H1 (cell line): ENCODE measurements at regions not wholly inside any gene's neighbourhood (a gene's known extent, or its start where the extent isn't known, plus 50 kb on each side); places are given as distances from the start of the nearest gene placed in this dataset.

Experiments used
- ASH2L ChIP-seq: fragments of 200-600, 300-600 bp; sonication (generic); IDR thresholded peaks from one replicate; pipeline ENCODE4 v1.7.1; 2017; ENCODE audit warnings: low read length
- CEBPB ChIP-seq: IDR thresholded peaks from 2 replicates; pipeline ENCODE4 v1.6.1; 2012; ENCODE audit warnings: low read depth, low read length
- CHD7 ChIP-seq: fragments of 300-600 bp; sonication (generic); IDR thresholded peaks from 2 replicates; pipeline ENCODE4 v1.7.1; 2012; ENCODE audit warnings: low read length, moderate library complexity, mild to moderate bottlenecking, inconsistent platforms; ENCODE audit not compliant: insufficient replicate concordance
- HDAC2 ChIP-seq, 2 experiments: fragments of 300-600 bp in 1 of 2; sonication (generic) in 1 of 2; IDR thresholded peaks; 2 replicates each; pipeline ENCODE4 v1.6.1; 2011 to 2012; ENCODE audit warnings: low read depth in 2 of 2, low read length in 2 of 2, mild to moderate bottlenecking in 2 of 2, moderate library complexity in 2 of 2, borderline replicate concordance in 1 of 2, inconsistent platforms in 1 of 2
- KDM4A ChIP-seq: IDR thresholded peaks from one replicate; pipeline ENCODE4 v1.7.1; 2012; ENCODE audit warnings: low read depth, mild to moderate bottlenecking, moderate library complexity, low read length, inconsistent platforms; ENCODE audit not compliant: severe bottlenecking
- MAX ChIP-seq: IDR thresholded peaks from 2 replicates; pipeline ENCODE4 v1.6.1; 2012; ENCODE audit warnings: inconsistent platforms
- NRF1 ChIP-seq: IDR thresholded peaks from 2 replicates; pipeline ENCODE4 v1.6.1; 2011; ENCODE audit warnings: mild to moderate bottlenecking, low read depth, low read length, improper control_type of control experiment
- PHF8 ChIP-seq: fragments of 200-600 bp; sonication (generic); conservative IDR thresholded peaks from 2 replicates; pipeline ENCODE4 v1.7.1; 2012; ENCODE audit warnings: low read depth, mild to moderate bottlenecking, inconsistent platforms, low read length, moderate library complexity
- SIN3A ChIP-seq, 2 experiments: IDR thresholded peaks in 1 of 2; conservative IDR thresholded peaks in 1 of 2; 2 replicates each; pipeline ENCODE4 v1.6.1; 2011 to 2012; ENCODE audit warnings: low read length in 2 of 2, improper control_type of control experiment in 1 of 2, low read depth in 1 of 2, mild to moderate bottlenecking in 1 of 2
- SP4 ChIP-seq: IDR thresholded peaks from 2 replicates; pipeline ENCODE4 v1.6.1; 2012; ENCODE audit warnings: low read length, inconsistent platforms

- no peak for TF ChIP-seq CHD7
- no peak for TF ChIP-seq PHF8
- no peak for TF ChIP-seq CEBPB
- no peak for TF ChIP-seq SP4
- TF ChIP-seq SIN3A (conservative IDR thresholded peaks at IDR 0.05 in 1 of 2, IDR thresholded peaks at IDR 0.05 in 1 of 2; ENCODE audit: low read depth in 1 of 2, low read length in 2 of 2) = no peak
- no peak for TF ChIP-seq MAX
- no peak for TF ChIP-seq ASH2L
- TF ChIP-seq KDM4A = no peak
- TF ChIP-seq NRF1 = no peak
- no peak for TF ChIP-seq HDAC2 (IDR thresholded peaks at IDR 0.05; ENCODE audit: borderline replicate concordance in 1 of 2, low read depth in 2 of 2, low read length in 2 of 2)
Observed at GRCh38 chr2:157076526-157077161, 180.9 kb upstream of the GALNT5 start (continued).
